ENCODE measurements at regions not wholly inside any gene's neighbourhood (a gene's known extent, or its start where the extent isn't known, plus 50 kb on each side); places are given as distances from the start of the nearest gene placed in this dataset.
"Not testable (repeated sequence)": the region's sequence is repeated elsewhere in the genome, so short reads cannot be mapped to it uniquely, and the experiment has no call there.

GRCh38 chr3:5466065-5466464, 278.6 kb downstream of the EDEM1 start:
- DNase-seq (ENCODE audit: low read depth in 1 of 2, low spot score in 1 of 2) = no peak

DNA sequence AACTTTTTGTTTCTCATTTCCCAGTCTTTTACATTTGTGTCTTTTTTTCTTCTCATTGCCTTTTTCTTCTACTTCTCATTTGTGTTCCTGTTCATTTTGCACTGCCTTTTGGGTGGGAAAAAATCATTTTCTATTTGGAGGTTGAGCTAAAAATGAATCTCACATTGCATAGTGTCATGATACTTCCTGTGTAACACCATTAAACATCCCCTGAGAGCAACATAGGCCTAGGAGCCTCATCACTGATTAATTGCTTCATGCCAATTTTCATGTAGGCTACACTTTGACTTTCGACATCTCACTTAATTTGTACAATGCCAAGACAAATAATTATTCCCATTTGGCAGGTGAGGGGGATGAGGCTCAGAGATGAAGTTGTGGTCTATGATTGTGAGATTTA, 279.2 kb downstream of the EDEM1 start:
- no peak for DNase-seq (ENCODE audit: low read depth in 1 of 2, low spot score in 1 of 2)

GRCh38 chr3:5473471-5473870, 286.0 kb downstream of the EDEM1 start:
- no peak for DNase-seq (ENCODE audit: low read depth in 1 of 2, low spot score in 1 of 2)

GRCh38 chr3:5476403-5476802, 288.9 kb downstream of the EDEM1 start:
- no peak for DNase-seq (ENCODE audit: low read depth in 1 of 2, low spot score in 1 of 2)

- DNase-seq (ENCODE audit: low read depth in 1 of 2, low spot score in 1 of 2) = no peak
Measured at GRCh38 chr3:5479229-5479799, 291.8 kb downstream of the EDEM1 start.

GRCh38 chr3:5480190-5480589, 292.7 kb downstream of the EDEM1 start:
- no peak for DNase-seq (ENCODE audit: low read depth in 1 of 2, low spot score in 1 of 2)

GRCh38 chr3:5485427-5485826, 297.9 kb downstream of the EDEM1 start:
- no peak for DNase-seq (ENCODE audit: low read depth in 1 of 2, low spot score in 1 of 2)

DNA sequence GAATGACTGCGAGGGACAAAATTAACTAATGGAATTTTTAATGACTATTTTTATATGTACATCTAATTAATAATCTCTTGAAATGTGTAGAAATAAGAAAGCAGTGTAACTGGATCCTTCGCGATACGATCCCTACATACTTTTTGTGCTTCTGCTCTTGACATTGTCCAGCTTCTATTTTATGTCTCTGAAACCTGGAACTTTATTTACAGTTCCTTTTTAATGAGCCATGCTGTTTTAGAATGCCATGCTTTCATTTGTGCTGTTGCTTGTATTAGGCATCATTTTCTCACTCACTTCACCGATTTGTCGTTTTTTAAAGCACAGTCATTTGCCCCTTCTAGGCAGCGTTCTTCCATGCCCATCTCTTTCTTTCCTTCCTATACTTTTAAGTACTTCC, 301.3 kb downstream of the EDEM1 start:
- no peak for DNase-seq (ENCODE audit: low read depth in 1 of 2, low spot score in 1 of 2)

DNA sequence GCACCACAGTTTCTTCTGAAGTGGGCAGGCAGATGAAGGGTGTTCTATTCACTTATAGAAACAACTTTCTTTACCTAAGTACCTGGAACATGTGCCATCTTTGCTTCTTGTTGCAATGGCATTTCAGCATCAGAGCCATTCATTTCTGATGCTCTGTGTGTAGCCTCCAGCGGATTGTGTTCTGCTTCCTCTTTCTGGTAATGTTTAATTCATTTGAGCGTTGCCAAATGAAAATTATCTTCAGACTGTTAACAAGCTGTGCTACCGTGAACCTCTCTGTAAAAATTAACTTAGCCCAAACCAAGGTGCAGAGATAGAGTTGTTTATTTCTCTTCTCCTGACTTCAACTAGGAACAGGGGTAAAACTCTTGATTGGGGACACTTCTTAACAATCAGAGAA, 302.0 kb downstream of the EDEM1 start:
- no peak for DNase-seq (ENCODE audit: low read depth in 1 of 2, low spot score in 1 of 2)

DNA sequence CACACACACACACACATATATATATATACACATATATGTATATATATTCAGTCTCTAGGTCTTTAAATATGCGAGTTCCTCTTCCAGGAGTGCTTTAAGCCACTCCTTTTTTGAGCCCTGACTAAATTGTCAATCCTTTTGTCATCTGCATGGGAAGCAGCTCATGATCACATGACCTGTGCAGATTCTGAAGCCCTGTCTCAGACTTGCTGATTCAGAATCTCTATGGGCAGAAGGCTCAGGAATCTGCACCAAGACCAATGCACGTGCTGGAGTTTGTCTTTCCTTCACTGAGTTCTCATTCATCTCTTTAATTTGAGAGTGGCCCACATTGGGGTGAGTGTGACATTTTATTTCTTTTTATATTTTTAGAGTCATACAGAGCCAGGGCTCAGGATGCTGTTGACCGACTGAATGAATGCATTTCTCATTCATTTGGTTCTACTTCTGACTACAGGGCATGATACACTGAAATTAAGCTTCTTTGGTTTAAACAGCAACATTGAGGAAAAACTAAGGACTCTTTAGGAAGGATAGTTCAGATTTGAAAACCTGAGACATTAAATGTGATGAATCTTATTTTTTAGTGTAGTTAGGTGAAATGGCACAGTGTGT, 307.5 kb downstream of the EDEM1 start:
- DNase-seq (ENCODE audit: low read depth in 1 of 2, low spot score in 1 of 2) = no peak

GRCh38 chr3:5497497-5497896, 310.0 kb downstream of the EDEM1 start:
- DNase-seq (ENCODE audit: low read depth in 1 of 2, low spot score in 1 of 2) = no peak

- no peak for DNase-seq (ENCODE audit: low read depth in 1 of 2, low spot score in 1 of 2)
Measured at GRCh38 chr3:5498981-5499380, 311.5 kb downstream of the EDEM1 start.

- DNase-seq (ENCODE audit: low read depth in 1 of 2, low spot score in 1 of 2) = no peak
Measured at GRCh38 chr3:5499404-5499803, 311.9 kb downstream of the EDEM1 start.

DNA sequence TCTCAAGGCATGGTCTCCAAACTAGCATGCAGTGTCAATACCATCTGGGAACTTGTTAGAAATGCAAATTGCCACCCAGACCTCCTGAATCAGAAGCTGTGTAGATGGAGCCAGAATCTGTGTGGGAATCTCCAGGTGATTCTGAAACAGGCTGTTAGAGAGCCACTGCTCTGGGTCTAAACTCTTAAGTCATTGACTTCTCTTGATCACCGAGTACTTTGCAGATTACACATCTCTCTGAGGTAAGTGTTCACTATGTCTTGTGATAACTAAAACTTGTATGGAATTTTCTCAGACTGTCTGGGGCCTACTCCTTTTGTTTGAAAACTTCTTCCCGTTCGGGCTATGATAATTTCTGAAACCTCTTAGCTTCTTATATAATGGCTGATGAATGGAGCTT, 315.6 kb downstream of the EDEM1 start:
- no peak for DNase-seq (ENCODE audit: low read depth in 1 of 2, low spot score in 1 of 2)

GRCh38 chr3:5504135-5504534, 316.6 kb downstream of the EDEM1 start:
- no peak for DNase-seq (ENCODE audit: low read depth in 1 of 2, low spot score in 1 of 2)

GRCh38 chr3:5505163-5505562, 317.7 kb downstream of the EDEM1 start:
- DNase-seq (ENCODE audit: low read depth in 1 of 2, low spot score in 1 of 2) = no peak

DNA sequence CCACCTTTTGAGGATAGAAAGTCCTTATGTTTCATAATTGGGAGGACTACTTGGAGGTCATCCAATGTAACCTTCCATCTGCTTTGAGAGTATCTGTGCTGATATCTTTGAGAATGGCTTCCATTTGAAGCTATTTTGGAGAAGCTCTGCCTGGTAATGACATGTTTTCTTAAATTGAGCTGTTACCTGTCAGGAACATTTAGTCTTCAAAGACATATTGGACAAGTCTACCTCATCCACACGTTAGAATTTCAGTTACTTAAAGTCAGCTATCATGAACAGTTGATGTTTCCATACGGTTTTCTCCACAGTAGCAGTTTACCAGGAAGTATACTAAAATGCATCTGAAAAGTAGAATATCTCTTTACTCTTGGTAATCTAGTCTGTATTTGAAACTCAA, 318.5 kb downstream of the EDEM1 start:
- no peak for DNase-seq (ENCODE audit: low read depth in 1 of 2, low spot score in 1 of 2)

GRCh38 chr3:5508860-5509259, 321.4 kb downstream of the EDEM1 start:
- DNase-seq (ENCODE audit: low read depth in 1 of 2, low spot score in 1 of 2) = not testable (repeated sequence)

- no peak for DNase-seq (ENCODE audit: low read depth in 1 of 2, low spot score in 1 of 2)
Measured at GRCh38 chr3:5510300-5510699, 322.8 kb downstream of the EDEM1 start.

DNA sequence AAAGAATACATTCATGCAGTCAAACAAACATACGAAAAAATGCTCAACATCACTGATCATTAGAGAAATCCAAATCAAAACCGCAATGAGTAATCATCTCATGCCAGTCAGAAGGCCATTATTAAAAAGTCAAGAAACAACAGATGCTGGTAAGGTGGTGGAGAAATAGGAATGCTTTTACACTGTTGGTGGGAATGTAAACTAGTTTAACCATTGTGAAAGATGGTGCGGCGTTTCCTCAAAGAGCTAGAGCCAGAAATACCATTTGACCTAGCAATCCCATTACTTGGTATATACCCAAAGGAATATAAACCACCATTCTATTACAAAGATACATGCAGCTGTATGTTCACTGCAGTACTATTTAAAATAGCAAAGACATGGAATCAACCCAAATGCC, 330.4 kb downstream of the EDEM1 start:
- no peak for DNase-seq (ENCODE audit: low read depth in 1 of 2, low spot score in 1 of 2)

- no peak for DNase-seq (ENCODE audit: low read depth in 1 of 2, low spot score in 1 of 2)
Measured at GRCh38 chr3:5520237-5520636, 332.7 kb downstream of the EDEM1 start.

- DNase-seq (ENCODE audit: low read depth in 1 of 2, low spot score in 1 of 2) = no peak
Measured at GRCh38 chr3:5523125-5523524, 335.6 kb downstream of the EDEM1 start.

DNA sequence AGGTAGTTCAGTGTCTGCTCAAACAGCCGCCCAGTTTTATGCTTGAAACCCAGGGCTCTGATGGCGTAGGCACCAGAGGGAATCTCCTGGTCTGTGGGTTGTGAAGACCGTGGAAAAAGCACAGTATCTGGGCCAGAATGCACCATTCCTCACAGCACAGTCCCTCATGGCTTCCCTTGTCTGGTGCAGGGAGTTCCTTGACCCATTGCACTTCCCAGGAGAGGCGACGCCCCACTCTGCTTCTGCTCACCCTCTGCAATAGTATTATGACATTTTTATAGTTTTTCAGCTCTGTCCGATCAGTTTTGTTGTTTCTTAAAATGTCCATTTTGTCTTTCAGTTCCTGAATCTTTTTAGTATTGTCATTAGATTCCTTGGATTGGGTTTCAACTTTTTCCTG, 343.5 kb downstream of the EDEM1 start:
- no peak for DNase-seq (ENCODE audit: low read depth in 1 of 2, low spot score in 1 of 2)

Data from activated T-helper 1 cell treated with anti-CD3 and anti-CD28 coated beads, Interleukin-2, amount 50 U/mL, for 16 hours (primary cell).